ENCODE measurements at regions not wholly inside any gene's neighbourhood (a gene's known extent, or its start where the extent isn't known, plus 50 kb on each side); places are given as distances from the start of the nearest gene placed in this dataset.

DNA sequence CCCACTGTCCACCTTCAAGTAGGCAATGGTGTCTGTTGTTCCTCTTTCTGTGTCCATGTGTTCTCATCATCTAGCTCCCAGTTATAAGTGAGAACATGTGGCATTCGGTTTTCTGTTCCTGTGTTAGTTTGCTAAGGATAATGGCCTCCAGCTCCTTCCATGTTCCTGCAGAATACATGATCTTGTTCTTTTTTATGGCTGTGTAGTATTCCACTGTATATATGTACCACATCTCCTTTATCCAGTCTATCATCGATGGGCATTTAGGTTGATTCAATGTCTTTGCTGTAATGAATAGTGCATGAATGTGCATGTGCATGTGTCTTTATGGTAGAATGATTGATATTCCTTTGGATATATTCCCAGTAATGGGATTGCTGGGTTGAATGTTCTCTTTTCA, 123.3 kb upstream of the LHX5 start:
- Histone ChIP-seq H3K36me3 (no peaks in the 10 kb centered on the region), H3K27me3 (peaks cover 0 to 15% of the 10 kb centered on the region in 2 donors), H3K4me3 (no peak overlapping the region), H3K4me1 (peaks cover 0 to 6% (median 0%) of the 10 kb centered on the region in 4 donors), H3K9me3 (peaks cover 0 to 4% (median 0%) of the 10 kb centered on the region in 4 donors), H3K27ac (no peak overlapping the region)
- TF ChIP-seq, protein P1, sequence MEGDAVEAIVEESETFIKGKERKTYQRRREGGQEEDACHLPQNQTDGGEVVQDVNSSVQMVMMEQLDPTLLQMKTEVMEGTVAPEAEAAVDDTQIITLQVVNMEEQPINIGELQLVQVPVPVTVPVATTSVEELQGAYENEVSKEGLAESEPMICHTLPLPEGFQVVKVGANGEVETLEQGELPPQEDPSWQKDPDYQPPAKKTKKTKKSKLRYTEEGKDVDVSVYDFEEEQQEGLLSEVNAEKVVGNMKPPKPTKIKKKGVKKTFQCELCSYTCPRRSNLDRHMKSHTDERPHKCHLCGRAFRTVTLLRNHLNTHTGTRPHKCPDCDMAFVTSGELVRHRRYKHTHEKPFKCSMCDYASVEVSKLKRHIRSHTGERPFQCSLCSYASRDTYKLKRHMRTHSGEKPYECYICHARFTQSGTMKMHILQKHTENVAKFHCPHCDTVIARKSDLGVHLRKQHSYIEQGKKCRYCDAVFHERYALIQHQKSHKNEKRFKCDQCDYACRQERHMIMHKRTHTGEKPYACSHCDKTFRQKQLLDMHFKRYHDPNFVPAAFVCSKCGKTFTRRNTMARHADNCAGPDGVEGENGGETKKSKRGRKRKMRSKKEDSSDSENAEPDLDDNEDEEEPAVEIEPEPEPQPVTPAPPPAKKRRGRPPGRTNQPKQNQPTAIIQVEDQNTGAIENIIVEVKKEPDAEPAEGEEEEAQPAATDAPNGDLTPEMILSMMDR (IDR thresholded peaks at IDR 0.05), result no peak
- no peak for TF ChIP-seq EP300 (IDR thresholded peaks at IDR 0.05)
- no peak for TF ChIP-seq POLR2A (IDR thresholded peaks at IDR 0.05)
- 66 to 84% methylated on average over 2 of the region's 2 CpGs for WGBS, 2 donors
- DNase-seq (ENCODE audit: low spot score in 2 of 2), result no peak

DNA sequence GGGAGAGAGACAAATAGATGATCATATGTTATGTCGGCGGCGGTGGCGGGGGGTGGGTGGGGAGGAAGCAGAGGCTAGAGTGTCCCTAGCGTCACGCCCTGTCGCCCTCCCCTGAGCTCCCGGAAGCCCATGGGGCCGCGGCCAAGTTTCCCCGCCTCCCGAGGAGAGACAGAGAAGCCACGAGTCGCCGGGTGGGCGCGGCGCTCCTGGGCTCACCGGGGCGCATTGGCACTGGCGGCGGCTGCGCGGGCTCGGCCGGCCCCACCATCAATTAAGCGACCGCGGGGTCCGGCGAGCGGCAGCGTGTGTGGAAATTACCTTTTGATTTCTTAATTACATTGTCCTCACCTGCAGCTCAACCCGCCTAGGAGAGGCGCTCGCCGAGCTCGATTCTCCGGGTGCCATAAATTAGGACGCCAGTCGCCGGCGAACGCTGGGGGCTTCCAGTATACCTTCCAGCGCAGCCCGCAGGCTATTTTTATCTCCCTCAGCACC, 119.9 kb upstream of the LHX5 start:
- Histone ChIP-seq H3K27me3 (peaks cover 0 to 11% of the 10 kb centered on the region in 2 donors), H3K4me3 (no peak overlapping the region), H3K9me3 (peaks cover 0 to 13% (median 0%) of the 10 kb centered on the region in 4 donors), H3K27ac (no peak overlapping the region), H3K36me3 (no peaks in the 10 kb centered on the region), H3K4me1 (peaks cover 0 to 6% (median 0%) of the 10 kb centered on the region in 4 donors)
- DNase-seq (ENCODE audit: low spot score in 2 of 2), result no peak
- WGBS, 2 donors, result 2% methylated on average over 13 to 46 of the region's 46 CpGs
- TF ChIP-seq, protein P1 (IDR thresholded peaks at IDR 0.05), result no peak

DNA sequence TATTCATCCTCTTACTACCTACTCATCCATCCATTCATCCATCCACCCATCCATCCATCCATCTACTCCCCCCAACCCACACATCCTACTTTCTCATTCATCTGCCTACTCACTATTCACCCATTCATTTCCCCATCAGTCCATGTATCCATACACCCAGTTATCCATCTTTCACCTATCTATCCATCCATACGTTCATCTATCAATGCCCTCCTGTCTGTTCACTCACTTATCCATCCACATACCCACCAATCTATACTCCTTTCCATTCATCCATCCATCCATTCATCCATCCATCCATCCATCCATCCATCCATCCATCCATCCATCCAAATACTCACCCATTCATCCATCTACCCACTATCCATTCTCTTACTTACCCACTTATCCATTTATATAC, 117.8 kb upstream of the LHX5 start:
- Histone ChIP-seq H3K27me3 (peaks cover 0 to 11% of the 10 kb centered on the region in 2 donors), H3K27ac (no peak overlapping the region), H3K9me3 (peaks cover 0 to 13% (median 0%) of the 10 kb centered on the region in 4 donors), H3K36me3 (no peaks in the 10 kb centered on the region), H3K4me3 (no peak overlapping the region), H3K4me1 (peaks cover 0 to 6% (median 0%) of the 10 kb centered on the region in 4 donors)
- no peak for DNase-seq (ENCODE audit: low spot score in 2 of 2)
- 70 to 73% methylated on average over 1 of the region's 1 CpG for WGBS, 2 donors
- TF ChIP-seq, protein P1 (IDR thresholded peaks at IDR 0.05), result no peak
- TF ChIP-seq POLR2A (IDR thresholded peaks at IDR 0.05) (no peak), EP300 (IDR thresholded peaks at IDR 0.05) (no peak)

DNA sequence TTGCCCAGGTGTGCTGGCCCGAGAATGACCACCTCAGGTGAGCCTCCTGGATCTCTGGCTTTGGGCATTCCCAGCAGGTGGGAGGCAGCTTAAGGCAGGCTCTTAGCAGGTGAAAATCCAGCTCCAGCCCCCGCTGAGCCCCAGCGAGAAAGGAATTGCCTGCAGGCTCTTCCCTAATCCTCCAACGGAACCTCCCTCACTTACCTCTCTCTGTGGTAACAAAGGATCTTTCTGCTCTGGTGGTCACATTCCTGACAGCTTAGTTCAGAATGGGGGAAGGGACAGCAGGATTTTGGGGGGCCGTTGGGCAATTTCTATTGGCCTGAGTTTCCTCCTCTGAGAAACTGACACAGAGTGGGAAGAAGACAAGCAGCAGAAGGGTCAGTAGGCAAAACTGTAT, 116.0 kb upstream of the LHX5 start:
- peaks cover 0 to 13% (median 0%) of the 10 kb centered on the region in 4 donors for H3K9me3 ChIP-seq
- no peak overlapping the region for H3K4me3 ChIP-seq
- H3K36me3 ChIP-seq, result no peaks in the 10 kb centered on the region
- H3K27ac ChIP-seq, result no peak overlapping the region
- peaks cover 0 to 11% of the 10 kb centered on the region in 2 donors for H3K27me3 ChIP-seq
- peaks cover 0 to 6% (median 0%) of the 10 kb centered on the region in 4 donors for H3K4me1 ChIP-seq
- 4 to 7% methylated on average over 5 of the region's 5 CpGs for WGBS, 2 donors
- no peak for DNase-seq (ENCODE audit: low spot score in 2 of 2)
- TF ChIP-seq, protein P1 (IDR thresholded peaks at IDR 0.05), result no peak
- TF ChIP-seq POLR2A (IDR thresholded peaks at IDR 0.05) (no peak), EP300 (IDR thresholded peaks at IDR 0.05) (no peak)

DNA sequence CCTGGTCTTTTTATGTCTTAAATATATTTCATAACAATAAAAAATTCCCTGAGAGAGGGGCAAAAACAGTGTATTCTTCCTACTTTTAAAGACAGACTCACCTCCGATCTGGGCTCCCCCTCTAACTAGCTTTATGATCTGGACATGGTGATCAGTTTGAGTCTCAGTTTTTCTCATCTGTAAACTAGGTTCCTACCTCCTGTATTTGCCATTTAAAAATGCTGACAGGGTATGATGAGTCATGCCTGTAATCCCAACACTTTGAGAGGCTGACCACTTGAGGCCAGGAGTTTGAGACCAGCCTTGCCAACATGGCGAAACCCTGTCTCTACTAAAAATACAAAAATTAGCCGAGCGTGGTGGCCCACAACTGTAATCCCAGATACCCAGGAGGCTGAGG, 114.8 kb upstream of the LHX5 start:
- peaks cover 0 to 1% (median 0%) of the 10 kb centered on the region in 4 donors for H3K4me1 ChIP-seq
- peaks cover 0 to 17% (median 0%) of the 10 kb centered on the region in 4 donors for H3K9me3 ChIP-seq
- H3K4me3 ChIP-seq, result no peak overlapping the region
- no peak overlapping the region for H3K27ac ChIP-seq
- WGBS, 2 donors, result 80% methylated on average over 4 of the region's 4 CpGs
- TF ChIP-seq, protein P1 (IDR thresholded peaks at IDR 0.05), result no peak
- TF ChIP-seq POLR2A (IDR thresholded peaks at IDR 0.05) (no peak), EP300 (IDR thresholded peaks at IDR 0.05) (no peak)
- no peaks in the 10 kb centered on the region for H3K36me3 ChIP-seq
- peaks cover 0 to 2% of the 10 kb centered on the region in 2 donors for H3K27me3 ChIP-seq
- no peak for DNase-seq (ENCODE audit: low spot score in 2 of 2)
